Limb (tissue), 2 donors: ENCODE measurements at regions not wholly inside any gene's neighbourhood (a gene's known extent, or its start where the extent isn't known, plus 50 kb on each side); places are given as distances from the start of the nearest gene placed in this dataset.
A peak's percentile ranks its signal among the peaks of the same experiment; 100 is the strongest.
"Not testable (repeated sequence)": the region's sequence is repeated elsewhere in the genome, so short reads cannot be mapped to it uniquely, and the experiment has no call there.

Source experiments
- DNase-seq, 2 donors: peaks; one replicate each; pipeline ENCODE4 v3.0.0-alpha.2; 2016; ENCODE audit errors: extremely low spot score in 2 of 2

DNA sequence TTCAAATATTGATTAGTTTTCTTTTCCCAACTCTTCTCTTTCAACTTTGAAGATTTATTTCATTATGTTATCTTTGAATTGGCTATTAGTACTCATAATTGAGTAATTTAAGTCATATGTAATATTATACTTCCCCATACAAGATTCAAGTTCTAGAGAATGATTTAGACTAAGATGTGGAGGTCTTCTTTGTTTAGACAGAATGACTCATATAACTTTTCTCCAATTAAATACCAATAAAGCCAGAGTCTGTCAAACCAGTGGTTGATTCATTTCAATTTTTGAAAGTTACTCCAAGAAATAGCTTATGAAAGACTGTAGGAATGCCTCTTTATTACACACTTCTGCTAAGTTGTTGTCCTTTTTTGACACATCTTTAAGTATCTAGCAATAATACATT is 115.8 kb upstream of the SLC35F3 start:
- no peak for DNase-seq

DNA sequence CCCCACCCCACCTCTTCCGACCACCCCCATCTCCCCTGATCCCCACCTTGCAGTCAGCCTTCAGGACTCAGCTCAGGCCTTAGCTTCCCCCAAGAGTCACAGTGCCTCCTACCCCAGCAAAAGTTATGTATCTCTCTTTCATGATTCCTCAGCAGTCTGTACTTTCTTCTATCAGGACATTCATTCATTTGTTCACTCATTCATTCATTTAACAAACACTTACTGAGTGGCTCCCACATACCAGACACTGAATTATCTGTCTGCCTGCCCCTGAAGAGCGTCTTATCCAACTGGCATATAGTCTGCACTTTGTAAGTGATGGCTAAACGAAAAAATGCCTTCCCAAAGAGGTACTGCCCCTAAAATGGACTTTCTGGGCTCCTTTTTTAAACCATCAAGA is 114.4 kb upstream of the SLC35F3 start:
- no peak for DNase-seq

DNA sequence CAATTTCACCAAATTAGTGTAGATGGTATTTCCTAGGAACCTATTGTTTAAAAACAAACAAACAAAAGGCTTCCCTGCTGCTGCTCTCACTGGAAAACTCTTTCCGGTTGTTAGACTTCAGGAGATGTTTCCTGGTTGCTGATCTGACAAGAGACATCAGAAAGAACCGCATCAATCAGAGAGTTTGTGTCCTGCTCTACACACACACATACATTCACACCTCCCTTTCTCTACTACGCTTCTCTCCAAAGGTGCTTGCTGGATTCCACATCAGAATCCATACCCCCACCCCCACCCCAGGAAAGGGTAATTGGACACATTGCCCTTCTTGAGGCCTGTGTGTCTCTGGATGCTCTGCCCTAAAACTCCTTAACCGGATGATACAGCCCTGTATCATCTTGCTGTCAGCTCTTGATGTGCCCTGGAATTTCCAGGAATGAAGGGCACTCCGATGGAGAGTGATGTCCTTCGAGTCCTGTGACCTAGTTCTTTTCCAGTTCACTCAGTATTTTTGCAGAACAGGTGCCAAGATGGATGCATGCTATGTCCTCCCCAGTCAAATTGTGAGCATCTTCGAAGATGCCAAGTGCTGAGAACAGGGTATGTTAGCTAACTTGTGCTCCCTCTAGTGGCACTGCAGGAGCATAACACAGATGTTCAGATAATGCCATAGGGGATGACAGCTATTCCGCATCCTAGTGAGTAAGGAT is 113.7 kb upstream of the SLC35F3 start:
- DNase-seq: peak; percentile 52 to 81

DNA sequence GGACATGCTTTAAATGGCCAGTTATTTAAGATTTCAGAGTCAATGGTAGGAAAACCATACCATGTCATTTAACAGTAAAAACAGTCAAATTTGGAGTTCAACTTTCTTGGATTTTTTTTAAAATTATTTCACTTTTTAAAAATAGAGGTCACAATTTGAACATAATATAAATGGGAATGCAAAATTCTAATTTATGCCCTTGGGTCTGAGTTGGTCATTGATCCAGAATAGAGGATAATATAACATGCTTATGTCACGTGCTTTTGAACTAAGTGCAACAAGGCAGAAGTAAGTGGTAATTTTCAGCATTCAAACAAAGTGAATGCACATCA is 113.1 kb upstream of the SLC35F3 start:
- DNase-seq: no peak

DNA sequence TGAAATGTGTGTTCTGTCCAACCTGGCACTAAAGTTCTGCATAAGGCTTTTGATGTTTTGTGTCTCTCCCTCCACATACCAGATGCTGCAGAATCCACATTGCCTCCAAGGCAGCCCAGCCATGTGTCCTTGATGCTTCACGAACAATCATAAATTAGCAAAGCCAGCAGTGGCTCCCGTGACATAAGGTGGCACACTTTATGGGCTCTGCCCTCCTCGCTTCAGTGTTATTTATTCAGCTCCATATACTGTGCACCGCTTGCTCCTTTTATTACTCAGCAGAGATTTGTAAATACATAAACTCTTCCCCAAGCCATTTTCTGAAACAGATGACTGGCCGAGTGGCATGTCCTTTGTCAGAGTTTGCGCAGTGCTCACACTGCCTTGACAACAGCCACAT is 112.8 kb upstream of the SLC35F3 start:
- DNase-seq: no peak

DNA sequence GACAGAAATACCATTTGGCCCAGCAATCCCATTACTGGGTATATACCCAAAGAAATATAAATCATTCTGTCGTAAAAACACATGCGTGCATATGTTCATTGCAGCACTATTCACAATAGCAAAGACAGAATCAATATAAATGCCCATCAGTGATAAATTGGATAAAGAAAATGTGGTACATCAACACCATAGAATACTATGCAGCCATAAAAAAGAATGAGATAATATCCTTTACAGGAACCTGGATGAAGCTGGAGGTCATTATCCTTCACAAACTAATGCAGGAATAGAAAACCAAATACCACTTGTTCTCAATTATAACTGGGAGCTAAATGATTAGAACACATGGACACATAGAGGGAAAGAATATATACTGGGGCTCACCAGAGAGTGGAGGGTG is 109.6 kb upstream of the SLC35F3 start:
- no peak for DNase-seq

DNA sequence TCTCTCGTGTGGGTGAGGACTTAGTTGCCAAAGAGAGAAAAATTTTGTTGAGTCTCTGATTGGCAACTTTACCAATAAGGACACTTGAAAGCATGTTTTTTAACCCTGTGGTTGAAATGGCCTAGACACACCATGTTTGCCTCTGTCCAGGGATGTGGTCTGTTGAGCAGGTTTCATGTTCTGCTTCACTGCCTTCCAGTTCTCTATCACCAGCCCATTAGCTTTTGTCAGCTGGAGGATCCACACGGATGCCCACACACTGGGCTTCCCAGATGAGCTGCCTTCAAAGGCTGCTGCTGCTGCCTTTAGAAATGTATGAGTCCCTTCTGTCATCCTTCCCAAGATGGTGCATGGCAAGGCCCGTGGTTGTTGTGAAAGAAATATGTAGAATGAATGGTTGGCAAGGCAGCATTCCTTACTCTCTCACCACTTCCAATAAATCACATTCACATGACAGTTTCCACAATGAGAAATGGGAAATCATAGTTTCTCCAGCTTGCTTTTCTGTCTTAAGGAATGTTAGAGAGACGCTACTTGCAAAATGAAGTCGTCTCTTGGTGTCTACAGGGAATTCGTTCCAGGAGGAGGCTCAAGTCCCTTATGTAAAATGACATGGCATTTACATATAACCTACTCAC is 108.2 kb upstream of the SLC35F3 start:
- no peak for DNase-seq

DNA sequence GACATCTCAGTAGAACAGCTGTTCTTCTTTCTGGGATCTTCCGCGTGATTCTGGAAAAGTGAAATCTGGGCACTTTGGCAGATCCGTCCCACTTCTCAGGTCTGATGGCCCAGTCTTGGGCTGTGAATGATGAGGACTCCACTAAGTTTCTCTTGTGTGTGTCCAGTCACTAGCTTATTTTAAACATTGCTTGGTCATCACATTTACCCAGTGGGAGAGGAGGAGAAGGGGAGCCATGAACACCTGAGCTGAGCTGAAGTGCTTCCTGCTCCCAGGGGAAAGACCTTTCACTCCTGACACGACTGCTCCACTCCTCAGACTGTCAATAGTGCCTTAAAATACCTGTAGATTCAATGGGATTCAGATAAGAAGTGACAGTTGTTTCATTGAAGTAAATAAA is 101.9 kb upstream of the SLC35F3 start:
- no peak for DNase-seq

DNA sequence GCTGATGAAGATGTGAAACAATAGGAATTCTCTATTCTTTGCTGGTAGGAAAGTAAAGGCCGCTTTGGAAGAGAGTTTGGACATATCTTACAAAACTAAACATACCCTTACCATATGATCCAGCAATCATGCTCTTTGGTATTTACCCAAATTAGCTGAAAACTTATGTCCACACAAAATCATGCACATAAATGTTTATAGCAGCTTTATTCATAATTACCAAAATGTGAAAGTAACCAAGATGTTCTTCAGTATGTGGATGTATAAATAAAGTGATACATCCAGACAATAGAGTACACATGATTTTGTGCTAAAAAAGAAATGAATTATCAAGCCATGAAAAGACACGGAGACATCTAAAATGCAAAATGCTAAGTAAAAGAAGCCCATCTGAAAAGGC is 98.7 kb upstream of the SLC35F3 start:
- no peak for DNase-seq

DNA sequence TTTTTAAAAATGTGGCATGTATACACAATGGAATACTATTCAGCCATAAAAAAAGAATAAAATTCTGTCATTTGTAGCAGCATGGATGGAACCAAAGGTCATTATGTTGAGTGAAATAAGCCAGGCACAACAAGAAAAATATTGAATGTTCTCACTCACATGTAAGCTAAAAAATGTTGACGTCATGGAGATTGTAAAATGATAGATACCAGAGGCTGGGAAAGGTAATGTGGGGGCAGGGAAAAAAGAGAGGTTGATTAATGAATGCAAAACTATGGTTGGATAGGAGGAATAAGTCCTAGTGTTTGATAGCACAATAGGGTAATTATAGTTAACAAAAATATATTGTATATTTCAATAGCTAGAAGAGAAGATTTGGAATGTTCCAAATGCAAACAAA is 89.1 kb upstream of the SLC35F3 start:
- no peak for DNase-seq

DNA sequence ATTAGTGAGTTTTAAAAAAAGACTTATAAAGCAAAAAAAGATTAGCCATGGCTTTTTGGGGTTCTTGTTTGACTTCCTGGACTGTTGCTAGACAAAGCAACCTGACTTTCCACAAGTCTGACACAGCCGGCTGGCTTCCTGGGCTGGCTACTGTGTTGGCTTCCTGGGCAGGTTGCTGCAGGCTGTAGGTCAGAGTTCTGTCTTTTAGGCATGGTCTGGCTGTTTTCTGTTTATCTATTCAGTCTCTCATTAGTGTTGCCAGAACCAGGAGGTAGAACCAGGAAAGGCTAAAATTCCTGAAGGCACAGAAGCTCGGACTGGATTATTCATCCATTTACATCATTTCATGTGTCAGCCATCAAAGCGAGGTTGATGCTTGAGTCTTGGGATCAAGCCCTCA is 88.6 kb upstream of the SLC35F3 start:
- DNase-seq: no peak

DNA sequence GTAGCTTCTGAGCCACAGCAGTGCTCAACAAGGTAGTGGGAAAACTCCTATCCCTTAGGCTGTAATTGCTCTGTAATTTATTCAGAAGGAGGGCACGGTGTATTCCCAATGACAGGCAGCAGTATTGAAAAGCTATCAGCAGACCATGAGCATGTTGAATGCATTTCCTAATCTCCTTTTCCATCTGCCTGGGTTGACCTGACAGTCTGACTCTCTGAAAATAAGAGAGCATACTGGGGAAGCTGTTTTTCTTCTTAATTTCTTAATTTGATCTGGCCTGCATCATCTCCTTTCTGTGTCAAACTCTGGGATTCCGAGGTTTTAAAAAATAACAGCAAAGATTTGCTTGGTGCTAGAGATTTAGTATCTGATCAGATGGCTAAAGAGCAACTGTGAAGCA is 88.1 kb upstream of the SLC35F3 start:
- DNase-seq: no peak

DNA sequence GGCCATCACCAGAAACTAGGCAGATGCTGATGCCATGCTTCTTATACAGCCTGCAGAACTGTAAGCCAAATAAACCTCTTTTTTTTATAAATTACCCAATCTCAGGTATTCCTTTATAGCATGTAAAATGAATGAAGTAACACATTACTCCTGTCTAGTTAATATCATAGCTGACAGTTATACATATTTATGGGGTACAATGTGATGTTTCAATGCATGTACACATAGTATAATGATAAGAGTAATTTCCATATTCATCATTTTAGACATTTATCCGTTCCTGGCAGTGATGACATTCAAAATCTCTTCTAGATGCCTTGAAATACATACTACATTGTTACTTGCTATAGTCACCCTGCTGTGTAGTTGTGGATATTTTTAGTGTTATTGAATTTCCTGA is 85.4 kb upstream of the SLC35F3 start:
- DNase-seq: no peak

DNA sequence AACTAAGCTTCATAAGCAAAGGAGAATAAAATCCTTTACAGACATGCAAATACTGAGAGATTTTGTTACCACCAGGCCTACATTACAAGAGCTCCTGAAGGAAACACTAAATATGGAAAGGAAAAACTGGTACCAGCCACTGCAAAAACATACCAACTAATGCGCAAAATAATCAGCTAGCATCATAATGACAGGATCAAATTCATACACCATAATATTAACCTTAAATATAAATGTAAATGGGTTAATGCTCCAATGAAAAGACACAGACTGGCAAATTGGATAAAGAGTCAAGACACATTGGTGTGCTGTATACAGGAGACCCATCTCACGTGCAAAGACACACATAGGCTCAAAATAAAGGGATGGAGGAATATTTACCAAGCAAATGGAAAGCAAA is 80.3 kb upstream of the SLC35F3 start:
- not testable (repeated sequence) for DNase-seq

DNA sequence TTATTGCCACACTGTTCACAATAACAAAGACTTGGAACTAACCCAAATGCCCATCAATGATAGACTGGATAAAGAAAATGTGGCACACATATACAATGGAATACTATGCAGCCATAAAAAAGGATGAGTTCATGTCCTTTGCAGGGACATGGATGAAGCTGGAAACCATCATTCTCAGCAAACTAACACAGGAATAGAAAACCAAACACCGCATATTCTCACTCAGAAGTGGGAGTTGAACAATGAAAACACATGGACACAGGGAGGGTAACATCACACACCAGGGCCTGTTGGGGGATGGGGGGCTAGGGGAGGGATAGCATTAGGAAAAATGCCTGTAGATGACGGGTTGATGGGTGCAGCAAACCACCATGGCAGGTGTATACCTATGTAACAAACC is 76.5 kb upstream of the SLC35F3 start:
- not testable (repeated sequence) for DNase-seq

DNA sequence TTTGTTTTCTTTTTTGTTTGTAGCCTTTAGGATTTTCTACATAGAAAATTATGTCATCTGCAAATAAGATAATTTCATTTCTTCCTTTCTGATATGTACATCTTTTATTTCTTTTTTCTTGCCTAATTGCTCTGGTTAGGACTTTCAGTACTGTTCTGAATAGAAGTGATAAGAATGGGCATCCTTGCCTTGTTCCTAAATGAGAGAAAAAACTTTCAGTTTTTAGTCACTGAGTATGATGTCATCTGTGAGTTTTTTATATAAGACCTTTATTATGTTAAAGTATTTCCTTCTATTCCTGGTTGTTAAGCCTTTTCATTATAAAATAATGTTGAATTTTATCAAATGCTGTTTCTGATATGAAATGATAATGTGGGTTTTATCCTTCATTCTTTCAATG is 76.0 kb upstream of the SLC35F3 start:
- no peak for DNase-seq

DNA sequence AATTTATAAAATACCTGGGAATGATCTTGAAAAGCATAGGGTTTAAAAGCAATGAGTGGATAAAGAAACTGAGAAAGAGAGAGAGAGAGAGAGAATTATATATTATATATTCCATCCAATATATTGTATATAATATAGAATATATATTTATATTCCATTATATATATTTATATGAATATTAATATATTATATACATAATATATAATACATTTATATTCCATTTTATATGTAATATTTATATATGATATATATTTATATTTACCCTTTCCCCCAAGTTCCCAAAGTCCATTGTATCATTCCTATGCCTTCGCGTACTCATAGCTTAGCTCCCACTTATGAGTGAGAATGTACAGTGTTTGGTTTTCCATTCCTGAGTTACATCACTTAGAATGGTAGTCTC is 69.9 kb upstream of the SLC35F3 start:
- no peak for DNase-seq

DNA sequence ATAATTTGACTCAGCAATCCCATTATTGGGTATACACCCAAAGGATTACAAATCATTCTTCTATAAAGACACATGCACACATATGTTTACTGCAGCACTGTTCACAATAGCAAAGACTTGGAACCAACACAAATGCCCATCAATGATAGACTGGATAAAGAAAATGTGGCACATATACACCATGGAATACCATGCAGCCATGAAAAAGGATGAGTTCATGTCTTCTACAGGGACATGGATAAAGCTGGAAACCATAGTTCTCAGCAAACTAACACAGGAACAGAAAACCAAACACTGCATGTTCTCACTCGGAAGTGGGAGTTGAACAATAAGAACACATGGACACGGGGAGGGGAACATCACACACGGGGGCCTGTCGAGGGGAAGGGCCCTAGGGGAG is 66.3 kb upstream of the SLC35F3 start:
- not testable (repeated sequence) for DNase-seq

DNA sequence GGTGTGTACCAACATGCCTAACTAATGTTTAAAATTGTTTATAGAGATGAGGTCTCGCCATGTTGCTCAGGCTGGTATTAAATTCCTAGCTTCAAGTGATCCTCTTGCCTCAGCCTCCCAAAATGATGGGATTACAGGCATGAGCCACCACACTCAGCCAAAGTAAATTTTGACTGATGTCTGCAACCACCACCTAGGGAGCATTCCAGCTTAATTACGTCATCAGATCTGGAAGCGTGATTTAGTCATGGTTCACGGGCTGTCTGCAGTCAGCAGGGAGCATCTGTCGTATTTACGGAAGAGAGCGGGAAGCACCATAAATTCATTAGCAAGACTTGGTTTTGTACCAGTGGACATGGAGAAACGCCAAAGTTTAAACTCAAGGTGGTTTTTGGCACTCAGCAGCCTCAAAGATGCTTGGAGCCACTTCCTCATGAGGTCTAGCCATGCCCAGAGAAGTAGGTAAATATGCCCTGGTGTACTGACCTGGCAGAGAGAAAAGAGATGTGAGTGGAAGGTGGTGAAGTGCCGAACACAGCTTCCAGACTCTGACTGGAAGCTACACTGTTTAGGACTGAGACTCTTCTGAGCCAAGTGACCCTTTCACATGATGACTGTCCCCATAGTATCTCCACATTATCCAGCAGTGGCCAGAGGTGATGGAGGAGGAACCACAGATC is 60.8 kb upstream of the SLC35F3 start:
- DNase-seq: no peak

DNA sequence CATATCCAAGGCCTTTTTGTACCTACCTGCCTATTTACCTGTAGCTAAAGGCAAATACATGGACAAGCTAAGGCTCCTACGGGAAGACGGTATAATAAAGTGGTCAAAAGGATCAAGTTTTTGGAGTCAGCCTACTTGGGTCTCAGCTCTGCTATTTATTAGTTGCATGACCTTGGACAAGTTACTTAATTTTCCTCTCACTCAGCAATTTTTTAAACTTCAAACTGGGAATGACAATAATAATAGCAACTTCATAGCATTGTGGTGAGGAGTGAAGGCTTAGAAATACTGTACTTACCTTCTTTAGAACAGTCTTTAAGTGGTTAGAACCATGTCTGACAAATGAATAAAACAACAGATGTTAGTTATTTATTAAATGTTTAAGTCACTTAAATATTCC is 60.2 kb upstream of the SLC35F3 start:
- DNase-seq: no peak

DNA sequence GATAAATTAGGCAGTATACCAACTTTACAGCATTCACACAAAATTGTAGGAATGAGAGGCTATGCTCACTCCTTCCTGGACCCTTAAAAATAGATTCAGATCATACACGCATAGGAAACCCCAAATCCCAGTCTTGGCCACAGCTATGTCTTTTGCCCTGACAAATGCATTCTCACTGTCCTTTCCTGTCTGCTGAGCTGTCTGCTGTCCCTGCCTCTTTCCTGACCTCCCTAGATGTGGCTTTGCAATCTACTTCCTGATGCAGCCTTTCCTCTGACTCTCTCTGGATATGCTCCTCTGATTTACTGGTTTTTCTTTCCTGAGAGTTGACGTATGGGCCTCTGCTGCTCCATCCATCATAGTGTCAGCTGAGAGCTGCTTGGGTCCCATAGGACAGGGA is 59.8 kb upstream of the SLC35F3 start:
- no peak for DNase-seq
